ENCODE measurements at regions not wholly inside any gene's neighbourhood (a gene's known extent, or its start where the extent isn't known, plus 50 kb on each side); places are given as distances from the start of the nearest gene placed in this dataset.

- H3K4me2 ChIP-seq = no peak overlapping the region
- no peak for TF ChIP-seq CEBPB (IDR thresholded peaks at IDR 0.05)
- TF ChIP-seq RAD21 (conservative IDR thresholded peaks at IDR 0.05 in 1 of 2, IDR thresholded peaks at IDR 0.05 in 1 of 2) = no peak
- TF ChIP-seq JUNB (IDR thresholded peaks at IDR 0.05) = no peak
- no peak for TF ChIP-seq RNF2 (IDR thresholded peaks at IDR 0.05; ENCODE audit: borderline replicate concordance, low read depth)
- TF ChIP-seq FOSB (CRISPR knock-in tag; IDR thresholded peaks at IDR 0.05) = no peak
- TF ChIP-seq CBX2 (IDR thresholded peaks at IDR 0.05; ENCODE audit: borderline replicate concordance, low read depth) = no peak
- TF ChIP-seq FOSL2 (IDR thresholded peaks at IDR 0.05) = no peak
- TF ChIP-seq FOSL2 (CRISPR knock-in tag; IDR thresholded peaks at IDR 0.05) = no peak
- TF ChIP-seq ZNF302 (CRISPR knock-in tag; IDR thresholded peaks at IDR 0.05) = no peak
- TF ChIP-seq JUN (IDR thresholded peaks at IDR 0.05) = no peak
- no peak for TF ChIP-seq PBX3 (IDR thresholded peaks at IDR 0.05)
- TF ChIP-seq ATOH8 (CRISPR knock-in tag; IDR thresholded peaks at IDR 0.05; ENCODE audit: low read depth) = no peak
- no peak for TF ChIP-seq HOXB13 (CRISPR knock-in tag; IDR thresholded peaks at IDR 0.05; ENCODE audit: low read depth)
- TF ChIP-seq HOXB5 (CRISPR knock-in tag; IDR thresholded peaks at IDR 0.05) = no peak
- no peak for TF ChIP-seq TP53 (CRISPR knock-in tag; IDR thresholded peaks at IDR 0.05)
- TF ChIP-seq MAZ (IDR thresholded peaks at IDR 0.05; ENCODE audit: borderline replicate concordance, low read depth, low read length) = no peak
- TF ChIP-seq EP300 (IDR thresholded peaks at IDR 0.05) = no peak
- TF ChIP-seq CHD2 (IDR thresholded peaks at IDR 0.05; ENCODE audit: low read length, partially characterized antibody) = no peak
- no peak for TF ChIP-seq REST (IDR thresholded peaks at IDR 0.05)
- no peak for TF ChIP-seq RFX5 (IDR thresholded peaks at IDR 0.05)
- no peak for TF ChIP-seq BCL3 (IDR thresholded peaks at IDR 0.05)
- WGBS (ENCODE audit: missing lambda C conversion rate) = 75% methylated on average over 7 of the region's 7 CpGs
- no peak overlapping the region for H3K4me3 ChIP-seq
- no peak overlapping the region for H3K27ac ChIP-seq
- no peak for DNase-seq (ENCODE audit: low read depth in 1 of 2, low spot score in 1 of 2)
- no peak for ATAC-seq
- H3K4me1 ChIP-seq = no peaks in the 10 kb centered on the region
- ChIA-PET CTCF (interaction anchor here (0.6 to 1.3 kb wide), 3 partner anchors 21 to 1985 kb away, joined by 3 to 4 read pairs (median 3); no protein-coding TSS in a partner anchor), POLR2A (no interaction called here)
- no peak for FAIRE-seq
- H3K9me3 ChIP-seq = no peaks in the 10 kb centered on the region
Observed at GRCh38 chr15:52924630-52925029, 134.5 kb upstream of the ONECUT1 start.

- H3K4me1 ChIP-seq = no peaks in the 10 kb centered on the region
- H3K4me3 ChIP-seq = no peak overlapping the region
- H3K4me2 ChIP-seq = no peak overlapping the region
- H3K9me3 ChIP-seq = no peaks in the 10 kb centered on the region
- CTCF ChIA-PET = interaction anchor here (0.7 to 1.1 kb wide), 2 partner anchors 22 to 286 kb away, joined by 3 to 8 read pairs; no protein-coding TSS in a partner anchor
- WGBS (ENCODE audit: missing lambda C conversion rate) = 40% methylated on average over 6 of the region's 6 CpGs
- no peak for FAIRE-seq
- TF ChIP-seq REST (IDR thresholded peaks at IDR 0.05) (no peak), FOSL2 (IDR thresholded peaks at IDR 0.05) (no peak), FOSL2 (CRISPR knock-in tag; IDR thresholded peaks at IDR 0.05) (no peak)
- no peak overlapping the region for H3K27ac ChIP-seq
- DNase-seq (ENCODE audit: low read depth in 1 of 2, low spot score in 1 of 2) = no peak
- ATAC-seq = no peak
- POLR2A ChIA-PET = no interaction called here
Observed at GRCh38 chr15:52923626-52924025, 133.5 kb upstream of the ONECUT1 start.
